ENCODE measurements at regions not wholly inside any gene's neighbourhood (a gene's known extent, or its start where the extent isn't known, plus 50 kb on each side); places are given as distances from the start of the nearest gene placed in this dataset.

DNA sequence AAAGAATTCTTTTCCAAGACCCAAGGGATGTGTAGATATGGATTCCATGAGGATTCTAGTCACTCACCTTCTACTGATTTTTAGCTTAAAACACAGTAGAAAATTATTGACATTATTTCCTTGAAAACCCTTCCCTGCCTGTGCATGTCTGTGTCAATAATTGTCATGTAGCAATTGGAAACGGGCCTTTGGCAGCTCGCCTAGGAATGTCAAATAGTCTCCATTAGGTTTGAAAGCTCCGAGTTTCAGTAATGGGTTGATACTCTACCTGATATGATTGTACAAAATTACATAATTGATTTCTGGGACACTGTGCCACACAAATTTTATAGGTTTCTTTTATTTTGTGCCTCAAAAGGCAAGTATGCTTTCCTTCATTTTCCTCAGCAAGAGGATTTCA lies 515.2 kb upstream of the ARID1B start:
- Histone ChIP-seq H3K79me2 (ENCODE audit: insufficient read depth, low read depth, low read length) (no peaks in the 10 kb centered on the region), H3K9me2 (ENCODE audit: insufficient read depth, low read length) (no peaks in the 10 kb centered on the region), H3K4me1 (ENCODE audit: insufficient read depth, low read length, poor library complexity, severe bottlenecking) (no peaks in the 10 kb centered on the region), H3K4me2 (ENCODE audit: low read length) (no peak overlapping the region), H3K4me3 (ENCODE audit: low read depth, low read length, poor library complexity, severe bottlenecking) (no peak overlapping the region), H4K20me1 (ENCODE audit: insufficient read depth, low read length) (no peaks in the 10 kb centered on the region), H3K9me3 (ENCODE audit: low read length) (peaks cover 13% of the 10 kb centered on the region; the same call in 1 of the 2 replicates), H3K27ac (ENCODE audit: low read depth, low read length, poor library complexity, severe bottlenecking) (no peak overlapping the region), H2AFZ (ENCODE audit: low read length) (no peak overlapping the region), H3K36me3 (ENCODE audit: insufficient read depth, low read length) (peaks cover 29% of the 10 kb centered on the region)
- no peak for DNase-seq (ENCODE audit: low spot score)
- ChIA-PET CTCF (ENCODE audit: unreplicated experiment) (no interaction called here), POLR2A (interaction anchor here (0.6 to 2.0 kb wide), 5 partner anchors 9 to 946 kb away, joined by 3 to 6 read pairs (median 5); no protein-coding TSS in a partner anchor)
- intact Hi-C loops (cut with micrococcal nuclease; ENCODE audit: unreplicated experiment): no loop called here
- no TSS peak for BruUV-seq (replicated peaks)
- no peak for TF ChIP-seq EZH2phosphoT487 (IDR thresholded peaks at IDR 0.05; ENCODE audit: borderline replicate concordance, low read depth, low read length)
- TF ChIP-seq CTCF (conservative IDR thresholded peaks at IDR 0.05; ENCODE audit: low read length): no peak

DNA sequence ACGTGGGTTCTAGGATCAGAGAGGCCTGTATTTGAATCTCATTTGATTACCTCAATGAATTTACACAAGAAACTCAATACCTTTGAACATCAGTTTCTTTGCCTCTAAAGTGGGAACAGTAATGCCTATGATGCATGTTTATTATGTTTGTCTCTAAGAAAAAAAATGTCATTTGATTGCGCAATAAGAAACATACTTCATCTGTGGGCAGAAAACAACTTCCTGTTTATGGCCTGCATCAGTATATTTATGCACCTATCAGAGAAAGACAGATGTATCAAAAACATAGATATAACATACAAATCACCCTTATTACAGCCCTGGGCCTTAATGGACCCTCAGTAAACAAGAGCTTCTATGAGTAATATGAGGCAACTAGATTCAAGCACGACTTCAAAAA lies 516.4 kb upstream of the ARID1B start:
- TF ChIP-seq EZH2phosphoT487 (IDR thresholded peaks at IDR 0.05; ENCODE audit: borderline replicate concordance, low read depth, low read length): no peak
- TF ChIP-seq CTCF (conservative IDR thresholded peaks at IDR 0.05; ENCODE audit: low read length): no peak
- intact Hi-C loops (cut with micrococcal nuclease; ENCODE audit: unreplicated experiment): no loop called here
- H2AFZ ChIP-seq (ENCODE audit: low read length): no peak overlapping the region
- H3K9me2 ChIP-seq (ENCODE audit: insufficient read depth, low read length): no peaks in the 10 kb centered on the region
- H3K4me3 ChIP-seq (ENCODE audit: low read depth, low read length, poor library complexity, severe bottlenecking): no peak overlapping the region
- DNase-seq (ENCODE audit: low spot score): no peak
- ChIA-PET CTCF (ENCODE audit: unreplicated experiment) (no interaction called here), POLR2A (interaction anchor here (1.4 to 2.0 kb wide), 2 partner anchors 10 to 132 kb away, joined by 5 to 6 read pairs; no protein-coding TSS in a partner anchor)
- BruUV-seq (replicated peaks): no TSS peak
- no peak overlapping the region for H3K27ac ChIP-seq (ENCODE audit: low read depth, low read length, poor library complexity, severe bottlenecking)
- H3K36me3 ChIP-seq (ENCODE audit: insufficient read depth, low read length): peaks cover 17% of the 10 kb centered on the region
- H4K20me1 ChIP-seq (ENCODE audit: insufficient read depth, low read length): no peaks in the 10 kb centered on the region
- H3K79me2 ChIP-seq (ENCODE audit: insufficient read depth, low read depth, low read length): no peaks in the 10 kb centered on the region
- H3K4me1 ChIP-seq (ENCODE audit: insufficient read depth, low read length, poor library complexity, severe bottlenecking): no peaks in the 10 kb centered on the region
- peaks cover 2% of the 10 kb centered on the region; the same call in 1 of the 2 replicates for H3K9me3 ChIP-seq (ENCODE audit: low read length)
- no peak overlapping the region for H3K4me2 ChIP-seq (ENCODE audit: low read length)

GRCh38 chr6:156258981-156259380 lies 518.2 kb upstream of the ARID1B start:
- H3K4me1 ChIP-seq (ENCODE audit: insufficient read depth, low read length, poor library complexity, severe bottlenecking): no peaks in the 10 kb centered on the region
- intact Hi-C loops (cut with micrococcal nuclease; ENCODE audit: unreplicated experiment): no loop called here
- CTCF ChIA-PET (ENCODE audit: unreplicated experiment): interaction anchor here (0.6 kb wide), 1 partner anchor 15 kb away, joined by 3 read pairs; no protein-coding TSS in a partner anchor
- no peak overlapping the region for H3K4me2 ChIP-seq (ENCODE audit: low read length)
- H3K79me2 ChIP-seq (ENCODE audit: insufficient read depth, low read depth, low read length): no peaks in the 10 kb centered on the region
- H2AFZ ChIP-seq (ENCODE audit: low read length): no peak overlapping the region
- H4K20me1 ChIP-seq (ENCODE audit: insufficient read depth, low read length): no peaks in the 10 kb centered on the region
- H3K27ac ChIP-seq (ENCODE audit: low read depth, low read length, poor library complexity, severe bottlenecking): no peak overlapping the region
- H3K9me3 ChIP-seq (ENCODE audit: low read length): no peaks in the 10 kb centered on the region
- no peaks in the 10 kb centered on the region for H3K9me2 ChIP-seq (ENCODE audit: insufficient read depth, low read length)
- no peak overlapping the region for H3K4me3 ChIP-seq (ENCODE audit: low read depth, low read length, poor library complexity, severe bottlenecking)
- peaks cover 3% of the 10 kb centered on the region; the same call in 1 of the 2 replicates for H3K36me3 ChIP-seq (ENCODE audit: insufficient read depth, low read length)
- BruUV-seq (replicated peaks): no TSS peak
- no peak for DNase-seq (ENCODE audit: low spot score)
- no peak for TF ChIP-seq CTCF (conservative IDR thresholded peaks at IDR 0.05; ENCODE audit: low read length)
- TF ChIP-seq EZH2phosphoT487 (IDR thresholded peaks at IDR 0.05; ENCODE audit: borderline replicate concordance, low read depth, low read length): no peak
- POLR2A ChIA-PET: no interaction called here

Data from OCI-LY7 (cell line).